ENCODE measurements at regions not wholly inside any gene's neighbourhood (a gene's known extent, or its start where the extent isn't known, plus 50 kb on each side); places are given as distances from the start of the nearest gene placed in this dataset.

DNA sequence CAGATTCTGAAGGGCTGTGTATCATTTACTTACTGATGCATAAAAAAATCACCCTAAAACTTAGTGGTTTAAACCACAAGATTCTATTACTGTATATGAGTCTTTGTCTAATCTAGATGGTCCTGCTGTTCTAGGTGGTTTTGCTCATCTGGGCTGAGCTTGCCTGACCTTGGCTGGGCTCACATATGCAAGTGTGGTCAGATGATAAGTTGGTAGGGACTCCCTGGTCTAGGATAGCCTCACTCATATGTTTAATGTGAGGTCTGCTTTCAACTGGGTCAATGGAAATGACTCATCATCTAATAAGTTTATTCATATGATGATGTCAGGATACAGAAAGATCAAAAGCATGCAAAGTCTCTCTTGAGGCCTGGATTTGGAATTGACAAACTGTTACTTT is 887.8 kb downstream of the TRHDE start:
- no peaks in the 10 kb centered on the region for H3K9me3 ChIP-seq
- TF ChIP-seq, protein P1, sequence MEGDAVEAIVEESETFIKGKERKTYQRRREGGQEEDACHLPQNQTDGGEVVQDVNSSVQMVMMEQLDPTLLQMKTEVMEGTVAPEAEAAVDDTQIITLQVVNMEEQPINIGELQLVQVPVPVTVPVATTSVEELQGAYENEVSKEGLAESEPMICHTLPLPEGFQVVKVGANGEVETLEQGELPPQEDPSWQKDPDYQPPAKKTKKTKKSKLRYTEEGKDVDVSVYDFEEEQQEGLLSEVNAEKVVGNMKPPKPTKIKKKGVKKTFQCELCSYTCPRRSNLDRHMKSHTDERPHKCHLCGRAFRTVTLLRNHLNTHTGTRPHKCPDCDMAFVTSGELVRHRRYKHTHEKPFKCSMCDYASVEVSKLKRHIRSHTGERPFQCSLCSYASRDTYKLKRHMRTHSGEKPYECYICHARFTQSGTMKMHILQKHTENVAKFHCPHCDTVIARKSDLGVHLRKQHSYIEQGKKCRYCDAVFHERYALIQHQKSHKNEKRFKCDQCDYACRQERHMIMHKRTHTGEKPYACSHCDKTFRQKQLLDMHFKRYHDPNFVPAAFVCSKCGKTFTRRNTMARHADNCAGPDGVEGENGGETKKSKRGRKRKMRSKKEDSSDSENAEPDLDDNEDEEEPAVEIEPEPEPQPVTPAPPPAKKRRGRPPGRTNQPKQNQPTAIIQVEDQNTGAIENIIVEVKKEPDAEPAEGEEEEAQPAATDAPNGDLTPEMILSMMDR (IDR thresholded peaks at IDR 0.05) = no peak
- TF ChIP-seq POLR2A (IDR thresholded peaks at IDR 0.05) (no peak), EP300 (IDR thresholded peaks at IDR 0.05) (no peak), POLR2AphosphoS5 (IDR thresholded peaks at IDR 0.05) (no peak)
- H3K4me1 ChIP-seq = no peaks in the 10 kb centered on the region
- no peak overlapping the region for H3K4me3 ChIP-seq
- DNase-seq = no peak
- no peak overlapping the region for H3K27ac ChIP-seq
- H3K27me3 ChIP-seq = no peaks in the 10 kb centered on the region
- ATAC-seq (ENCODE audit: low FRiP score in 2 of 2) = no peak
- no peaks in the 10 kb centered on the region for H3K36me3 ChIP-seq

GRCh38 chr12:73161970-73162369 is 889.8 kb downstream of the TRHDE start:
- Histone ChIP-seq H3K9me3 (no peaks in the 10 kb centered on the region), H3K36me3 (no peaks in the 10 kb centered on the region), H3K27ac (no peak overlapping the region), H3K27me3 (no peaks in the 10 kb centered on the region), H3K4me1 (no peaks in the 10 kb centered on the region), H3K4me3 (no peak overlapping the region)
- ATAC-seq (ENCODE audit: low FRiP score in 2 of 2) (no peak), DNase-seq (no peak)
- TF ChIP-seq, protein P1 (IDR thresholded peaks at IDR 0.05) = no peak
- TF ChIP-seq POLR2AphosphoS5 (IDR thresholded peaks at IDR 0.05) = no peak
- no peak for TF ChIP-seq POLR2A (IDR thresholded peaks at IDR 0.05)
- no peak for TF ChIP-seq EP300 (IDR thresholded peaks at IDR 0.05)
- 66 to 71% methylated on average over 2 of the region's 2 CpGs for WGBS, 2 donors

- Histone ChIP-seq H3K27me3 (no peaks in the 10 kb centered on the region), H3K4me3 (no peak overlapping the region), H3K9me3 (peaks cover 0 to 13% (median 4%) of the 10 kb centered on the region in 4 donors), H3K4me1 (no peaks in the 10 kb centered on the region), H3K36me3 (no peaks in the 10 kb centered on the region), H3K27ac (no peak overlapping the region)
- ATAC-seq (ENCODE audit: low FRiP score in 2 of 2) (no peak), DNase-seq (no peak)
- 53 to 76% methylated on average over 3 of the region's 3 CpGs for WGBS, 2 donors
- TF ChIP-seq POLR2AphosphoS5 (IDR thresholded peaks at IDR 0.05) (no peak), POLR2A (IDR thresholded peaks at IDR 0.05) (no peak), EP300 (IDR thresholded peaks at IDR 0.05) (no peak)
- TF ChIP-seq, protein P1 (IDR thresholded peaks at IDR 0.05) = no peak
Observed at GRCh38 chr12:73180734-73181133, 908.6 kb downstream of the TRHDE start.

GRCh38 chr12:73181244-73181643 is 909.1 kb downstream of the TRHDE start:
- WGBS, 2 donors = 48 to 52% methylated on average over 6 to 7 of the region's 7 CpGs
- Histone ChIP-seq H3K4me1 (no peaks in the 10 kb centered on the region), H3K36me3 (no peaks in the 10 kb centered on the region), H3K4me3 (no peak overlapping the region), H3K27me3 (no peaks in the 10 kb centered on the region), H3K9me3 (peaks cover 0 to 18% (median 4%) of the 10 kb centered on the region in 4 donors), H3K27ac (no peak overlapping the region)
- TF ChIP-seq POLR2A (IDR thresholded peaks at IDR 0.05) (no peak), POLR2AphosphoS5 (IDR thresholded peaks at IDR 0.05) (no peak), EP300 (IDR thresholded peaks at IDR 0.05) (no peak)
- TF ChIP-seq, protein P1 (IDR thresholded peaks at IDR 0.05) = no peak
- no peak for DNase-seq
- no peak for ATAC-seq (ENCODE audit: low FRiP score in 2 of 2)

GRCh38 chr12:73185403-73185802 is 913.2 kb downstream of the TRHDE start:
- H3K27ac ChIP-seq = no peak overlapping the region
- 84 to 89% methylated on average over 1 of the region's 1 CpG for WGBS, 2 donors
- ATAC-seq (ENCODE audit: low FRiP score in 2 of 2) (no peak), DNase-seq (no peak)
- no peaks in the 10 kb centered on the region for H3K4me1 ChIP-seq
- H3K27me3 ChIP-seq = no peaks in the 10 kb centered on the region
- no peaks in the 10 kb centered on the region for H3K36me3 ChIP-seq
- H3K4me3 ChIP-seq = no peak overlapping the region
- TF ChIP-seq POLR2AphosphoS5 (IDR thresholded peaks at IDR 0.05) (no peak), POLR2A (IDR thresholded peaks at IDR 0.05) (no peak), EP300 (IDR thresholded peaks at IDR 0.05) (no peak)
- TF ChIP-seq, protein P1 (IDR thresholded peaks at IDR 0.05) = no peak
- H3K9me3 ChIP-seq = peaks cover 0 to 19% (median 4%) of the 10 kb centered on the region in 4 donors
